ENCODE measurements at regions not wholly inside any gene's neighbourhood (a gene's known extent, or its start where the extent isn't known, plus 50 kb on each side); places are given as distances from the start of the nearest gene placed in this dataset.
A peak's percentile ranks its signal among the peaks of the same experiment; 100 is the strongest.

GRCh38 chr6:156725712-156726111, 51.5 kb upstream of the ARID1B start:
- DNase-seq = no peak

GRCh38 chr6:156720691-156721685, 56.2 kb upstream of the ARID1B start:
- no peak for DNase-seq

GRCh38 chr6:156719720-156720563, 57.2 kb upstream of the ARID1B start:
- peak; percentile 68 for DNase-seq

GRCh38 chr6:156719395-156719719, 57.8 kb upstream of the ARID1B start:
- DNase-seq = no peak

- no peak for DNase-seq
Measured at GRCh38 chr6:156718647-156719394, 58.4 kb upstream of the ARID1B start.

GRCh38 chr6:156717542-156717941, 59.6 kb upstream of the ARID1B start:
- DNase-seq = no peak

- no peak for DNase-seq
Measured at GRCh38 chr6:156715839-156716238, 61.3 kb upstream of the ARID1B start.

- DNase-seq = no peak
Measured at GRCh38 chr6:156713548-156713947, 63.6 kb upstream of the ARID1B start.

- no peak for DNase-seq
Measured at GRCh38 chr6:156710479-156710878, 66.7 kb upstream of the ARID1B start.

GRCh38 chr6:156707818-156708217, 69.4 kb upstream of the ARID1B start:
- DNase-seq = no peak

GRCh38 chr6:156703719-156704118, 73.5 kb upstream of the ARID1B start:
- DNase-seq = no peak

- no peak for DNase-seq
Measured at GRCh38 chr6:156701966-156702365, 75.2 kb upstream of the ARID1B start.

- no peak for DNase-seq
Measured at GRCh38 chr6:156700440-156701057, 76.6 kb upstream of the ARID1B start.

GRCh38 chr6:156699935-156700334, 77.2 kb upstream of the ARID1B start:
- no peak for DNase-seq

- DNase-seq = peak; percentile 67
Measured at GRCh38 chr6:156699017-156699421, 78.2 kb upstream of the ARID1B start.

GRCh38 chr6:156698239-156699016, 78.8 kb upstream of the ARID1B start:
- DNase-seq = peak; percentile 50

GRCh38 chr6:156697225-156697830, 79.8 kb upstream of the ARID1B start:
- no peak for DNase-seq

GRCh38 chr6:156695742-156696141, 81.4 kb upstream of the ARID1B start:
- peak; percentile 58 for DNase-seq

GRCh38 chr6:156694679-156695078, 82.5 kb upstream of the ARID1B start:
- DNase-seq = peak; percentile 23

GRCh38 chr6:156691018-156691417, 86.2 kb upstream of the ARID1B start:
- peak; percentile 54 for DNase-seq

- DNase-seq = no peak
Measured at GRCh38 chr6:156689656-156690055, 87.5 kb upstream of the ARID1B start.

Measured in activated CD4-positive, alpha-beta T cell treated with anti-CD3 and anti-CD28 coated beads, Interleukin-2, amount 50 U/mL, for 16 hours (primary cell).